ENCODE measurements at regions not wholly inside any gene's neighbourhood (a gene's known extent, or its start where the extent isn't known, plus 50 kb on each side); places are given as distances from the start of the nearest gene placed in this dataset.

- ChIA-PET CTCF (ENCODE audit: low intra/inter-chr PET ratio, low total read pairs) (no interaction called here), POLR2A (no interaction called here)
- intact Hi-C loops (cut with micrococcal nuclease; ENCODE audit: unreplicated experiment) (no loop called here), in situ Hi-C loops (cut with HindIII; ENCODE audit: extremely low pct_ligation_motif_present, low pct_unique_long_range_greater_than_20kb) (no loop called here)
- 49% methylated on average over 7 of the region's 7 CpGs for WGBS (ENCODE audit: low lambda C conversion rate)
- ATAC-seq (no peak), DNase-seq (ENCODE audit: low spot score) (no peak), FAIRE-seq (no peak)
- no peak overlapping the region for H3K9ac ChIP-seq (ENCODE audit: insufficient read depth, low read depth, low read length)
- H3K27ac ChIP-seq (ENCODE audit: extremely low read length, insufficient read depth, low read length): no peak overlapping the region
- H3K4me3 ChIP-seq (replicated peaks in 1 of 3; ENCODE audit: insufficient read depth in 1 of 3, low read depth in 2 of 3, low read length in 3 of 3): no peak overlapping the region
- H3K4me2 ChIP-seq (ENCODE audit: low read depth, low read length): no peak overlapping the region
- TF ChIP-seq PPARG (CRISPR knock-in tag; conservative IDR thresholded peaks at IDR 0.05) (no peak), TBX3 (IDR thresholded peaks at IDR 0.05; ENCODE audit: borderline replicate concordance) (no peak), ZNF552 (CRISPR knock-in tag; IDR thresholded peaks at IDR 0.05; ENCODE audit: borderline replicate concordance) (no peak), ZNF160 (CRISPR knock-in tag; IDR thresholded peaks at IDR 0.05) (no peak), POLR2G (IDR thresholded peaks at IDR 0.05; ENCODE audit: low read depth, low read length) (no peak), ZNF530 (CRISPR knock-in tag; IDR thresholded peaks at IDR 0.05; ENCODE audit: low read depth) (no peak), ZNF512B (CRISPR knock-in tag; IDR thresholded peaks at IDR 0.05; ENCODE audit: borderline replicate concordance) (no peak), PITX1 (CRISPR knock-in tag; IDR thresholded peaks at IDR 0.05) (no peak), TRIM24 (CRISPR knock-in tag; IDR thresholded peaks at IDR 0.05) (no peak), NPAS2 (CRISPR knock-in tag; IDR thresholded peaks at IDR 0.05; ENCODE audit: borderline replicate concordance) (no peak), RBFOX2 (IDR thresholded peaks at IDR 0.05; ENCODE audit: low read depth, low read length) (no peak), TAF1 (CRISPR knock-in tag; IDR thresholded peaks at IDR 0.05) (no peak), DMAP1 (CRISPR knock-in tag; IDR thresholded peaks at IDR 0.05) (no peak), IKZF1 (IDR thresholded peaks at IDR 0.05) (no peak)
- TF ChIP-seq, protein P1, sequence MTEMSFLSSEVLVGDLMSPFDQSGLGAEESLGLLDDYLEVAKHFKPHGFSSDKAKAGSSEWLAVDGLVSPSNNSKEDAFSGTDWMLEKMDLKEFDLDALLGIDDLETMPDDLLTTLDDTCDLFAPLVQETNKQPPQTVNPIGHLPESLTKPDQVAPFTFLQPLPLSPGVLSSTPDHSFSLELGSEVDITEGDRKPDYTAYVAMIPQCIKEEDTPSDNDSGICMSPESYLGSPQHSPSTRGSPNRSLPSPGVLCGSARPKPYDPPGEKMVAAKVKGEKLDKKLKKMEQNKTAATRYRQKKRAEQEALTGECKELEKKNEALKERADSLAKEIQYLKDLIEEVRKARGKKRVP (CRISPR knock-in tag; IDR thresholded peaks at IDR 0.05): no peak
- TF ChIP-seq, protein P2, sequence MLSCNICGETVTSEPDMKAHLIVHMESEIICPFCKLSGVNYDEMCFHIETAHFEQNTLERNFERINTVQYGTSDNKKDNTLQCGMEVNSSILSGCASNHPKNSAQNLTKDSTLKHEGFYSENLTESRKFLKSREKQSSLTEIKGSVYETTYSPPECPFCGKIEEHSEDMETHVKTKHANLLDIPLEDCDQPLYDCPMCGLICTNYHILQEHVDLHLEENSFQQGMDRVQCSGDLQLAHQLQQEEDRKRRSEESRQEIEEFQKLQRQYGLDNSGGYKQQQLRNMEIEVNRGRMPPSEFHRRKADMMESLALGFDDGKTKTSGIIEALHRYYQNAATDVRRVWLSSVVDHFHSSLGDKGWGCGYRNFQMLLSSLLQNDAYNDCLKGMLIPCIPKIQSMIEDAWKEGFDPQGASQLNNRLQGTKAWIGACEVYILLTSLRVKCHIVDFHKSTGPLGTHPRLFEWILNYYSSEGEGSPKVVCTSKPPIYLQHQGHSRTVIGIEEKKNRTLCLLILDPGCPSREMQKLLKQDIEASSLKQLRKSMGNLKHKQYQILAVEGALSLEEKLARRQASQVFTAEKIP (CRISPR knock-in tag; IDR thresholded peaks at IDR 0.05; ENCODE audit: borderline replicate concordance): no peak
- TF ChIP-seq, protein P3, sequence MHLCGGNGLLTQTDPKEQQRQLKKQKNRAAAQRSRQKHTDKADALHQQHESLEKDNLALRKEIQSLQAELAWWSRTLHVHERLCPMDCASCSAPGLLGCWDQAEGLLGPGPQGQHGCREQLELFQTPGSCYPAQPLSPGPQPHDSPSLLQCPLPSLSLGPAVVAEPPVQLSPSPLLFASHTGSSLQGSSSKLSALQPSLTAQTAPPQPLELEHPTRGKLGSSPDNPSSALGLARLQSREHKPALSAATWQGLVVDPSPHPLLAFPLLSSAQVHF (CRISPR knock-in tag; IDR thresholded peaks at IDR 0.05): no peak
- BruUV-seq (replicated peaks): no TSS peak
- no peaks in the 10 kb centered on the region for H3K27me3 ChIP-seq (ENCODE audit: control insufficient read depth in 1 of 2, insufficient read depth in 2 of 2, low read length in 2 of 2)
- H3K36me3 ChIP-seq (replicated peaks in 1 of 2; ENCODE audit: control insufficient read depth in 1 of 2, insufficient read depth in 2 of 2, low read length in 2 of 2): no peaks in the 10 kb centered on the region
- H4K20me1 ChIP-seq (ENCODE audit: insufficient read depth, low read length): no peaks in the 10 kb centered on the region
- no peaks in the 10 kb centered on the region for H3K4me1 ChIP-seq (ENCODE audit: insufficient read depth, low read length)
- no peak overlapping the region for H2AFZ ChIP-seq (ENCODE audit: low read length)
- no peaks in the 10 kb centered on the region for H3K79me2 ChIP-seq (ENCODE audit: insufficient read depth, low read length)
- H3K9me3 ChIP-seq (ENCODE audit: low read length): peaks cover 57% of the 10 kb centered on the region
These were observed 622.9 kb upstream of the ADGRL4 start for GRCh38 chr1:79629414-79629813.

Measured in HepG2 (cell line).